HG02759 (cell line): ENCODE measurements at regions not wholly inside any gene's neighbourhood (a gene's known extent, or its start where the extent isn't known, plus 50 kb on each side); places are given as distances from the start of the nearest gene placed in this dataset.
"Not testable (repeated sequence)": the region's sequence is repeated elsewhere in the genome, so short reads cannot be mapped to it uniquely, and the experiment has no call there.

Source experiments
- ATAC-seq: cut with Tn5 transposase; IDR thresholded peaks from one replicate; pipeline ENCODE4 v1.9.1; 2021; ENCODE audit warnings: mild to moderate bottlenecking, moderate library complexity; ENCODE audit not compliant: unreplicated experiment

GRCh38 chrX:137646472-137646871 is 80.5 kb downstream of the ZIC3 start:
- no peak for ATAC-seq

- ATAC-seq = no peak
These were observed 85.7 kb downstream of the ZIC3 start for GRCh38 chrX:137651647-137652046.

GRCh38 chrX:137652086-137652485 is 86.2 kb downstream of the ZIC3 start:
- no peak for ATAC-seq

GRCh38 chrX:137654481-137654880 is 88.6 kb downstream of the ZIC3 start:
- no peak for ATAC-seq

GRCh38 chrX:137667776-137668175 is 101.8 kb downstream of the ZIC3 start:
- ATAC-seq = no peak

GRCh38 chrX:137684591-137684990 is 118.7 kb downstream of the ZIC3 start:
- no peak for ATAC-seq

- ATAC-seq = no peak
These were observed 129.5 kb downstream of the ZIC3 start for GRCh38 chrX:137695417-137695816.

GRCh38 chrX:137707348-137707747 is 141.4 kb downstream of the ZIC3 start:
- ATAC-seq = no peak

GRCh38 chrX:137742846-137743245 is 176.9 kb downstream of the ZIC3 start:
- no peak for ATAC-seq

GRCh38 chrX:137743414-137743813 is 177.5 kb downstream of the ZIC3 start:
- no peak for ATAC-seq

- no peak for ATAC-seq
These were observed 180.4 kb downstream of the ZIC3 start for GRCh38 chrX:137746289-137746688.

- no peak for ATAC-seq
These were observed 181.5 kb downstream of the ZIC3 start for GRCh38 chrX:137747244-137748043.

- ATAC-seq = no peak
These were observed 182.9 kb downstream of the ZIC3 start for GRCh38 chrX:137748827-137749226.

GRCh38 chrX:137749246-137749645 is 183.3 kb downstream of the ZIC3 start:
- no peak for ATAC-seq

- no peak for ATAC-seq
These were observed 205.6 kb downstream of the ZIC3 start for GRCh38 chrX:137771537-137771936.

- ATAC-seq = no peak
These were observed 226.3 kb downstream of the ZIC3 start for GRCh38 chrX:137792214-137792613.

- not testable (repeated sequence) for ATAC-seq
These were observed 232.0 kb downstream of the ZIC3 start for GRCh38 chrX:137797926-137798325.

GRCh38 chrX:137823257-137823656 is 257.3 kb downstream of the ZIC3 start:
- ATAC-seq = no peak

GRCh38 chrX:137847376-137847775 is 281.4 kb downstream of the ZIC3 start:
- no peak for ATAC-seq

GRCh38 chrX:137848266-137848905 is 282.5 kb downstream of the ZIC3 start:
- ATAC-seq = no peak

- no peak for ATAC-seq
These were observed 286.6 kb downstream of the ZIC3 start for GRCh38 chrX:137852502-137852901.

GRCh38 chrX:137855490-137855889 is 289.6 kb downstream of the ZIC3 start:
- no peak for ATAC-seq
